H1 (cell line): ENCODE measurements at regions not wholly inside any gene's neighbourhood (a gene's known extent, or its start where the extent isn't known, plus 50 kb on each side); places are given as distances from the start of the nearest gene placed in this dataset.

Experiments
- CTCF ChIA-PET: fragments of 300-600 bp; sonication (Branson Sonifier 250); formaldehyde crosslinking; loops from one replicate; lab custom pipeline; 2021; ENCODE audit not compliant: partially characterized antibody; lab: Charles Lee
- POLR2A ChIA-PET: fragments of 300-600 bp; sonication (Branson Sonifier 250); formaldehyde crosslinking; loops from one replicate; lab custom pipeline; 2021; ENCODE audit warnings: inconsistent platforms; ENCODE audit not compliant: partially characterized antibody; lab: Charles Lee
- DNase-seq, 2 experiments: peaks; one replicate each; pipeline versions ENCODE4 v3.0.0 to v3.0.0-alpha.2; 2010 to 2022; ENCODE audit warnings: low spot score in 2 of 2, low read depth in 1 of 2, mixed read lengths in 1 of 2
- FAIRE-seq: peaks from 2 replicates; lab custom pipeline; 2011; peaks lifted over from hg19 to GRCh38; lab: Jason Lieb, UNC
- H2AFZ ChIP-seq: 2 replicates; pipeline ENCODE4 v1.8.1; 2012; ENCODE audit warnings: low read length, inconsistent platforms
- H2AK5ac ChIP-seq: 2 replicates; pipeline ENCODE4 v1.6.1; 2013; ENCODE audit warnings: low read depth, low read length
- H2BK120ac ChIP-seq: replicated peaks from 2 replicates; pipeline ENCODE3; 2013; ENCODE audit warnings: low read depth, low read length, inconsistent platforms
- H2BK12ac ChIP-seq: 2 replicates; pipeline ENCODE4 v1.6.1; 2013; ENCODE audit warnings: low read depth, low read length
- H2BK15ac ChIP-seq: 2 replicates; pipeline ENCODE4 v1.6.1; 2013; ENCODE audit warnings: low read length
- H2BK20ac ChIP-seq: 2 replicates; pipeline ENCODE4 v1.6.1; 2013; ENCODE audit warnings: low read length
- H2BK5ac ChIP-seq: 2 replicates; pipeline ENCODE4 v1.6.1; 2013; ENCODE audit warnings: low read depth, low read length
- H3K14ac ChIP-seq: 2 replicates; pipeline ENCODE4 v1.6.1; 2013; ENCODE audit warnings: inconsistent platforms; ENCODE audit not compliant: insufficient read length
- H3K18ac ChIP-seq: 2 replicates; pipeline ENCODE4 v1.6.1; 2013; ENCODE audit warnings: low read length; ENCODE audit errors: extremely low read depth
- H3K23ac ChIP-seq: 2 replicates; pipeline ENCODE4 v1.6.1; 2013; ENCODE audit warnings: inconsistent platforms; ENCODE audit not compliant: insufficient read length
- H3K23me2 ChIP-seq: 2 replicates; pipeline ENCODE4 v1.6.1; 2013; ENCODE audit warnings: low read depth, low read length
- H3K27ac ChIP-seq: 2 replicates; pipeline ENCODE4 v1.6.1; 2011; ENCODE audit warnings: low read depth, low read length, inconsistent platforms
- H3K27me3 ChIP-seq, 4 experiments: replicated peaks in 1 of 4; 1 replicate in 1 of 4; 2 replicates in 3 of 4; pipeline versions ENCODE4 v1.6.1 to v1.8.1; 2011 to 2013; ENCODE audit warnings: low read length in 3 of 4, mild to moderate bottlenecking in 3 of 4, inconsistent platforms in 2 of 4, mixed read lengths in 2 of 4, moderate library complexity in 1 of 4; ENCODE audit not compliant: control insufficient read depth in 3 of 4, insufficient read depth in 3 of 4; ENCODE audit errors: extremely low read depth in 1 of 4
- H3K36me3 ChIP-seq, 4 experiments: 2 replicates each; pipeline versions ENCODE4 v1.6.1 to v1.8.1; 2011 to 2013; ENCODE audit warnings: mild to moderate bottlenecking in 4 of 4, low read length in 3 of 4, moderate library complexity in 2 of 4, control low read depth in 1 of 4, inconsistent platforms in 1 of 4; ENCODE audit not compliant: insufficient read depth in 4 of 4, control insufficient read depth in 2 of 4
- H3K4ac ChIP-seq: replicated peaks from 2 replicates; pipeline ENCODE3; 2013; ENCODE audit warnings: low read length, low read depth, mixed read lengths, inconsistent platforms; ENCODE audit not compliant: insufficient read length
- H3K4me1 ChIP-seq, 4 experiments: replicated peaks in 1 of 4; 1 replicate in 1 of 4; 2 replicates in 3 of 4; pipeline versions ENCODE4 v1.6.1 to v1.8.1; 2011 to 2013; ENCODE audit warnings: low read length in 3 of 4, inconsistent platforms in 2 of 4, mixed read lengths in 1 of 4; ENCODE audit not compliant: insufficient read depth in 4 of 4, control insufficient read depth in 3 of 4
- H3K4me2 ChIP-seq, 2 experiments: 2 replicates each; pipeline versions ENCODE4 v1.6.1 to v1.8.1; 2011 to 2013; ENCODE audit warnings: low read depth in 2 of 2, low read length in 2 of 2, control low read depth in 1 of 2, inconsistent platforms in 1 of 2, mild to moderate bottlenecking in 1 of 2; ENCODE audit not compliant: insufficient read depth in 1 of 2
- H3K4me3 ChIP-seq, 4 experiments: fragments of 200-600, 300-600 bp in 1 of 4; sonication (generic), shearing (Covaris generic), sonication (Bioruptor Twin) in 1 of 4; 2 replicates each; pipeline versions ENCODE4 v1.5.1 to v1.8.1; 2011 to 2016; ENCODE audit warnings: low read length in 4 of 4, low read depth in 3 of 4, control low read depth in 2 of 4, inconsistent platforms in 2 of 4, mild to moderate bottlenecking in 2 of 4, mixed read lengths in 1 of 4, moderate library complexity in 1 of 4; ENCODE audit not compliant: insufficient read depth in 2 of 4; ENCODE audit errors: extremely low read depth in 1 of 4
- H3K56ac ChIP-seq: replicated peaks from 2 replicates; pipeline ENCODE3; 2013; ENCODE audit warnings: low read depth, mild to moderate bottlenecking, mixed read lengths, low read length, inconsistent platforms; ENCODE audit not compliant: insufficient read length
- H3K79me1 ChIP-seq: 2 replicates; pipeline ENCODE4 v1.6.1; 2013; ENCODE audit warnings: low read depth, low read length, control low read depth
- H3K79me2 ChIP-seq, 2 experiments: 2 replicates each; pipeline versions ENCODE4 v1.6.1 to v1.8.1; 2012 to 2013; ENCODE audit warnings: low read length in 2 of 2, mild to moderate bottlenecking in 2 of 2, inconsistent platforms in 1 of 2; ENCODE audit not compliant: insufficient read depth in 2 of 2, control insufficient read depth in 1 of 2
- H3K9ac ChIP-seq, 4 experiments: replicated peaks in 1 of 4; 1 replicate in 1 of 4; 2 replicates in 3 of 4; pipeline versions ENCODE4 v1.6.1 to v1.8.1; 2011 to 2013; ENCODE audit warnings: low read depth in 3 of 4, low read length in 3 of 4, control low read depth in 2 of 4, mild to moderate bottlenecking in 2 of 4, moderate library complexity in 2 of 4, inconsistent platforms in 1 of 4; ENCODE audit errors: extremely low read depth in 1 of 4
- H3K9me3 ChIP-seq, 2 experiments: 2 replicates each; pipeline versions ENCODE4 v1.6.1 to v1.8.1; 2012 to 2013; ENCODE audit warnings: mild to moderate bottlenecking in 2 of 2, moderate library complexity in 2 of 2, control low read depth in 1 of 2, inconsistent platforms in 1 of 2, low read depth in 1 of 2, low read length in 1 of 2, mixed read lengths in 1 of 2; ENCODE audit not compliant: insufficient read depth in 2 of 2
- H4K20me1 ChIP-seq, 2 experiments: replicated peaks in 1 of 2; 2 replicates each; pipeline versions ENCODE3 to v1.8.1; 2011 to 2013; ENCODE audit warnings: inconsistent platforms in 2 of 2, low read length in 2 of 2, mild to moderate bottlenecking in 1 of 2; ENCODE audit not compliant: insufficient read depth in 2 of 2, control insufficient read depth in 1 of 2
- H4K5ac ChIP-seq: 2 replicates; pipeline ENCODE4 v1.6.1; 2013; ENCODE audit warnings: low read length, low read depth, mixed read lengths, inconsistent platforms; ENCODE audit not compliant: insufficient read length
- H4K8ac ChIP-seq: 2 replicates; pipeline ENCODE4 v1.8.0; 2013; ENCODE audit warnings: mild to moderate bottlenecking, moderate library complexity, low read length, inconsistent platforms; ENCODE audit not compliant: insufficient read depth; ENCODE audit errors: extremely low read depth
- H4K91ac ChIP-seq: replicated peaks from 2 replicates; pipeline ENCODE3; 2013; ENCODE audit warnings: low read length, mixed read lengths, inconsistent platforms; ENCODE audit not compliant: insufficient read length
- EP300 ChIP-seq, 2 experiments: IDR thresholded peaks; 1 replicate in 1 of 2; 2 replicates in 1 of 2; pipeline ENCODE4 v1.6.1; 2011 to 2012; ENCODE audit warnings: low read depth in 2 of 2, low read length in 2 of 2, mild to moderate bottlenecking in 2 of 2, borderline replicate concordance in 1 of 2, inconsistent platforms in 1 of 2, moderate library complexity in 1 of 2
- KDM5A ChIP-seq: fragments of 200-600 bp; IDR thresholded peaks from 2 replicates; pipeline ENCODE4 v1.7.1; 2012; ENCODE audit warnings: mild to moderate bottlenecking, low read length, inconsistent platforms, mixed read lengths
- POLR2AphosphoS5 ChIP-seq: IDR thresholded peaks from 2 replicates; pipeline ENCODE4 v1.6.1; 2011; ENCODE audit warnings: low read depth, low read length
- POU5F1 ChIP-seq: IDR thresholded peaks from 2 replicates; pipeline ENCODE4 v1.6.1; 2011; ENCODE audit warnings: low read depth, mild to moderate bottlenecking, low read length, moderate library complexity
- RFX5 ChIP-seq: IDR thresholded peaks from 2 replicates; pipeline ENCODE4 v1.6.1; 2011; ENCODE audit warnings: low read depth, low read length, improper control_type of control experiment, borderline replicate concordance
- TAF7 ChIP-seq: optimal IDR thresholded peaks from 2 replicates; pipeline ENCODE3; 2011; ENCODE audit warnings: low read depth, mild to moderate bottlenecking, inconsistent platforms, low read length, moderate library complexity, borderline replicate concordance
- WGBS, 2 experiments: shearing (Covaris generic) in 1 of 2; methylation state at CpG; one replicate each; pipeline versions ENCODE4 v1.1.6 to v1.1.7; 2013 to 2015; ENCODE audit warnings: low lambda C conversion rate in 2 of 2, mixed read lengths in 2 of 2, inconsistent platforms in 1 of 2, low coverage in 1 of 2, missing lambda C conversion rate in 1 of 2; ENCODE audit not compliant: insufficient replicate concordance in 2 of 2, insufficient coverage in 1 of 2, insufficient read length in 1 of 2; ENCODE audit errors: extremely low coverage in 1 of 2, missing lambda C conversion rate in 1 of 2; 5-methylcytosine and 5-hydroxymethylcytosine counted together

GRCh38 chr10:71068861-71069271 is 143.5 kb upstream of the UNC5B start:
- Histone ChIP-seq H2BK15ac (no peak overlapping the region), H4K20me1 (no peaks in the 10 kb centered on the region), H3K27ac (no peak overlapping the region), H3K56ac (no peak overlapping the region), H3K4me3 (no peak overlapping the region), H2AFZ (no peak overlapping the region), H3K23ac (no peak overlapping the region), H3K23me2 (no peaks in the 10 kb centered on the region), H3K36me3 (no peaks in the 10 kb centered on the region), H3K9me3 (no peaks in the 10 kb centered on the region), H2BK120ac (no peak overlapping the region), H3K4ac (no peak overlapping the region), H3K4me1 (peaks cover 0 to 3% (median 1%) of the 10 kb centered on the region in 4 experiments; a peak in 5 of 7 replicates), H2AK5ac (no peak overlapping the region), H3K14ac (no peak overlapping the region), H4K5ac (no peak overlapping the region), H2BK20ac (no peak overlapping the region), H4K91ac (no peak overlapping the region), H3K9ac (no peak overlapping the region), H3K27me3 (no peaks in the 10 kb centered on the region; a peak in 1 of 7 replicates), H3K79me2 (no peaks in the 10 kb centered on the region), H2BK12ac (no peak overlapping the region), H2BK5ac (no peak overlapping the region), H3K18ac (no peak overlapping the region), H3K4me2 (no peak overlapping the region), H3K79me1 (no peaks in the 10 kb centered on the region), H4K8ac (peak overlapping the region; percentile 38; the same call in 1 of the 2 replicates)
- FAIRE-seq (no peak), DNase-seq (no peak)
- CTCF ChIA-PET, result interaction anchor here (0.7 to 2.0 kb wide), 4 partner anchors 18 to 105 kb away, joined by 3 to 4 read pairs (median 3); no protein-coding TSS in a partner anchor
- TF ChIP-seq KDM5A, result no peak
- no peak for TF ChIP-seq TAF7
- no peak for TF ChIP-seq POLR2AphosphoS5
- TF ChIP-seq RFX5, result no peak
- TF ChIP-seq POU5F1, result no peak
- no peak for TF ChIP-seq EP300 (IDR thresholded peaks at IDR 0.05; ENCODE audit: borderline replicate concordance in 1 of 2, low read depth in 2 of 2, low read length in 2 of 2)
- POLR2A ChIA-PET, result interaction anchor here (0.7 kb wide), 1 partner anchor 57 kb away, joined by 3 read pairs; no protein-coding TSS in a partner anchor
- WGBS, 2 experiments, result 84% methylated on average over 6 of the region's 6 CpGs; no CpG with 5 or more reads in 1 of the 2 experiments
